Mammary epithelial cell (primary cell): ENCODE measurements at regions not wholly inside any gene's neighbourhood (a gene's known extent, or its start where the extent isn't known, plus 50 kb on each side); places are given as distances from the start of the nearest gene placed in this dataset.

Experiments used
- CTCF ChIP-seq, 2 donors: IDR thresholded peaks in 1 of 2; conservative IDR thresholded peaks in 1 of 2; 2 replicates each; pipeline ENCODE4 v1.5.1; 2011 to 2012; ENCODE audit warnings: inconsistent platforms in 2 of 2, low read length in 2 of 2, mild to moderate bottlenecking in 2 of 2, control low read depth in 1 of 2, low read depth in 1 of 2; ENCODE audit not compliant: insufficient read depth in 1 of 2; ENCODE audit errors: extremely low read depth in 1 of 2
- EZH2 ChIP-seq: IDR thresholded peaks from 2 replicates; pipeline ENCODE4 v1.6.1; 2012; ENCODE audit warnings: low read length, inconsistent platforms, borderline replicate concordance

- TF ChIP-seq CTCF (conservative IDR thresholded peaks at IDR 0.05 in 1 of 2, IDR thresholded peaks at IDR 0.05 in 1 of 2; ENCODE audit: extremely low read depth in 1 of 2, insufficient read depth in 1 of 2, low read depth in 1 of 2, low read length in 2 of 2) (no peak), EZH2 (no peak)
Observed at GRCh38 chr10:111357859-111358258, 281.0 kb downstream of the ADRA2A start.
